Stimulated activated CD4-positive, alpha-beta T cell treated with anti-CD3 and anti-CD28 coated beads, Interleukin-2, amount 100 ng/mL, for 48 hours (primary cell): ENCODE measurements at regions not wholly inside any gene's neighbourhood (a gene's known extent, or its start where the extent isn't known, plus 50 kb on each side); places are given as distances from the start of the nearest gene placed in this dataset.

Experiments
- DNase-seq, 2 donors: peaks; one replicate each; pipeline ENCODE4 v3.0.0-alpha.2; 2020

GRCh38 chr9:14031810-14032209 is 282.1 kb downstream of the NFIB start:
- DNase-seq, result no peak

DNA sequence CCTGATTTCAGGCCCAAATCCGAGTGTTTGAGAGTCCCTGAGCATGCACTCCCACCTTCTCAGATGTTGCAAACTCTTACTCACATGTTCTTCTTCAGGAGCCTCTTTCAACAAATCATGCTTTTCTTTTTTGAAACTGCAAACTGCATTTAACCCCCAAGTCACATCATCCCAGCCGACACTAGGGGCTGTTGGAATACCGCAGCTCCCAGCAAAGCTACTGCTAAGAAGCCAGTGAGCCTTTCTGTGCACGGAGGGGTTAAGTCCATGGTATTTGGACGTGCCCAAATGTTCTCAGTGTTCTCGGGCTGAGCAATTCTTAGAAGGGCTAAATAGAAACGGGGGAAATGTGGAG is 282.9 kb downstream of the NFIB start:
- no peak for DNase-seq

- no peak for DNase-seq
These were observed 283.4 kb downstream of the NFIB start for GRCh38 chr9:14030375-14031059.

DNA sequence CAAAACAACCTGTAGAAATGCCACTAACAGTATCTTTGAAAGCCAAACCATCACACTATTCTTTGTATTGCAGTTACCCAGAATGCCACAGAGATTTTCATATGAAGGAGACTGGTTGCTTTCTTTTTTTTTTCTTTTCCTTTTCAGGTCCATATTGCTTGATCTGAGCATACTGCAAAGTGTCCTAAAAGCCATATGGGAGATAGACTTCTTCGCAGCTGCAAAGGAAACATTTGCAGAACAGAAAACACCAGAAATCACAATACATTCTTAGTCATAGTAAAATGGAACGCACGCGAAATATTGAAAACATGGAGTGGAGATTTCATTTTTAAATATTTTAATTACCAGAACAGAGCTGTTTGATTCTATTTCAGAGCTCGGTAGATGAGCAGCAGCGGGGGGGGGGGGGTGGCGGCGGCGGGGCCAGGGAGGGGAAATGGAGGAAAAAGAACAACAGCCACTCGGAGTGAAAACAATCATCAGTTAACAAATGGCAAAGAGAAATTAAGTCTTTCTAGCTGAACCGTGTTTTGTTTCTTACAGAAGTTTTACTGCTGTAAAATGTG is 284.1 kb downstream of the NFIB start:
- no peak for DNase-seq

- no peak for DNase-seq
These were observed 286.7 kb downstream of the NFIB start for GRCh38 chr9:14027116-14027800.

- DNase-seq, result no peak
These were observed 288.2 kb downstream of the NFIB start for GRCh38 chr9:14025741-14026140.

DNA sequence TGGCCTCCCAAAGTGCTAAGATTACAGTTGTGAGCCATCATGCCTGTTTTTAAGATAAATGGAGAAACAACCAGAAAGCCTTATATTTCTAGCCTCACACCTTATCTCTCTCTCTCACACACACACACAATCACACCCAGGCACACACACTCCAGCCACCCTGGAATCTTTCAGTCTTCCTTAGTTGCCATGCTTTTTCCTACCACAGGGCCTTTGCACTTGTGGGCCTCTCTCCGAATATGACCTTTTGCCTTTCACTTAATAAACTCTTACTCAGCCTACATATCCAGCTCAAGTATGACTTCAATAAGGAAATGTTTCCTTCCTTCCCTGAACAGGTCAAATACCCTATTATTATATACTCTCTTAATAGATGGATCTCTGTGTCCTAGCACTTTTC is 290.7 kb downstream of the NFIB start:
- DNase-seq, result no peak

DNA sequence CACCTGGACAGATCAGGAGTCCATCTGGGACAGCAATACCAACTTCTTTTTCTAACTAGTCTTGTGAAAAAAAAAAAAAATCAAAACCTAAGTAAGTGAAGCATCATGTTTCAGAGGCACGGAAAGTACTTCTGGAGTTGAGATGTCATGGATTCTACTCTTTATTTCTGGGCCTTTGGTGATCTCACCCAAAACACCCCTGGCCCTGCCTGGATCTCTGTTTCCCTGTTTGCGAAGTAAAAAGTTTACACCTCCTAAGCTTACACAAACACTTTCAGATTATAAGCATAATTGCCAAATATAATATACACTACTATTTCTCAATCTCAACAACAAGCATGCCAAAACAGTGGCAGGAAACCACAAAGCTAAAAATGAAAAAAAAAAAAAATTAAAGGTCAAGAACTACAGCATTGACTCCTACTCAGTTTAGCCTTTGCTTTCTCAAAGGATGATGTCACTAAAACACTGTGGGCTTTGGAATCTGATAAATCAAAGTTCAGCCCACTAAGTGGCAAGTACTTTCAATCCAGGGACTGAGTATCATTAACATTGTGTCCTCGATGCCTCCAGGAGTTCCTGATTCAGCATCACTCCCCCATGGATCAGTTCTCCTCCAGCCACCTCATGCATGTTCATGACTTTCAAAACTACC is 291.9 kb downstream of the NFIB start:
- DNase-seq, result no peak

DNA sequence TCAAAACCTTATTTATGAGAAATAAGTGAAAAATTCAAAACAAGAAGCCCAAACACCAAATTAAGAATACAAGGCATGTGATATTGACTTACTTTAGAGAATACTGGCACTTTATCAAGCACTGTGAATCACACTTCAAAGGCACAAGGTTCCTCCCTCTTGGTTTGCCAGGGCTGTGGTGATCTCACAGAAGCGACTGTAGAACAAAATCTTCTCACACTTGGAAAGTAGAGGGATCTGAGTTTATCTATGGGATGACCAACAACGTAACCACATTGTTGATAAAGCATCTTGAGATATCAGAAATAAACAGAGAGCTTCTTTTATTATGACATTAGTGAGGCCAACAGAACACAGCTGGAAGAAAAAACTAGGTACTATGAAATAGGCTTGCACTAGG is 295.9 kb downstream of the NFIB start:
- DNase-seq, result no peak

GRCh38 chr9:14014744-14015143 is 299.2 kb downstream of the NFIB start:
- no peak for DNase-seq

- DNase-seq, result no peak
These were observed 299.7 kb downstream of the NFIB start for GRCh38 chr9:14014218-14014617.

DNA sequence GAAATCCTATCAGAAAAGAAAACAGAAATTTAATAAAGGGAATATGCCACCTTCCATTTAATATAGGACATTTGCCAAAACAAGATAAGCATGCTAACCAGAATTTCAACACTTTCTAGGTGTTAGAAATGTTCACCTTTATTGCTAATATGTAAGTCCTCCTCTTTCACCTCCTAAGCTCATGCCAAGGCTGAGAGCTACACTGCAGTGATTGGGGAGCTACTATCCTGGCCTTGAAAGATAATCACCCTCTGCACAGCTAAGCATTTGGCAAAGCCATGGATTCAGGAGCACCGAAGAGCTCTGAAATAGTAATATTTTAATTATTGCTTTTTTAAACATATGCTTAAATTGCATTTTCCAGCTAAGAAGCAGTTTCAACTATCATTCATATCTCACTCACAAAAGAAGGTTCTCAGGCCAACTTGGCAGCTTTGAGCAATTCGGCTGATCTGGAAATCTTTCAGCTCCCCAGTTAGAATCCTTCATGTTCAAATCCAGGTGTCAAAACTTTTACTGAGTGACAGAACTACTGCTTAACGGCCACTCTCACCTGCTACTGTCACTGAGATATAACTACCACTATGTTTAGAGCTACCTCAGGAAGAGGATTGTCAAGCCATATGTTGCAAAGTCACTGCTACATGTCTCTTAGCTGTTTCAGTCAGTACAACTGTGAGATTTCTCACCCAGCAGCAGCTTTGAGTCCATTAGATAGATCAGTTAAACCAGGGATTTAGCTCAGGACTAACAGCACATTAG is 302.0 kb downstream of the NFIB start:
- DNase-seq, result no peak

GRCh38 chr9:14007190-14007769 is 306.7 kb downstream of the NFIB start:
- DNase-seq, result no peak

- DNase-seq, result no peak
These were observed 307.4 kb downstream of the NFIB start for GRCh38 chr9:14006386-14007187.

DNA sequence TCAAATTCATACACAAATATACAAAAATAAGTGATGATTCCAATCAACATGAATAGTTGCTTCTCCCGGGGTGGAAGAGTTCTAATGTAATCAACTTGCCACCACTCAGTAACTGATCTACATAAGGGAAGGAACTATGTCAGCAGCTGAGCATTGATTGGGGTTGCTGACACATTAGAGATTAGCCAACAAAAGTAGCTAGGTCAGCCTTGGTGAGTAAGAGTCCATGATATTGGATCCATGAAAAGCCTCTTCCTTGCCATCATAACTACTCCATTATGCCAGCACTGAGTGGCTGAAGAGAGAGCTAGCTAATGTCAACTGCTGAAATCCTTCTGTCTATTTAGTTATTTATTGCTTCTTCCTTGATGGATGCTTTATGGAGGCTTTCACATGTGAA is 309.8 kb downstream of the NFIB start:
- no peak for DNase-seq

GRCh38 chr9:13994240-13994639 is 319.7 kb downstream of the NFIB start:
- no peak for DNase-seq

DNA sequence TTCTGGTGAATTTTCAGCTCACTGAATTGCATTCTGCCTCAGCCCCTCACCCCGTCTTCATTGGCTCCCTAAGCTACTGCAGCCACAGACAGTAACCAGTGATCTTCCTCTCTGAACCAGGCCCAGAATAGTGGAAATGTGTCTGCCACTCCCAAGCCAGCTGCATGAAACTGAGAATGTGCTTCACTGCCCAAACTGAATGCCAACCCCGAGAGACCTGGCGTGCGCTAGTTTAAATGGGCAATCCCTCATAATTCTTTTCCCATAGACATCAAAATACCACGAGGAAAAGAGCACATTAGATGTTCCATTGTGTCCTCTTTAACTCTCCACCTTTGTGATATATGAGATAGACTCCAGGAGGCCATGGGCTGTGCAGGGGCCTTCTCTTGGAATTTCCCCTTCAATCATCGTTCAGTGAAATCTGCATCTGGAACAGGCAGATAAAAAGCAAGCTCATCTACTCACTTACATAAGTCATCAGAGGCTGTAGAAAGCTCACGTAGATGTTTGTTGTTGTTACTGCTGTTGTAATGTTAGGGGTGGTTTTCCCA is 320.2 kb downstream of the NFIB start:
- no peak for DNase-seq

DNA sequence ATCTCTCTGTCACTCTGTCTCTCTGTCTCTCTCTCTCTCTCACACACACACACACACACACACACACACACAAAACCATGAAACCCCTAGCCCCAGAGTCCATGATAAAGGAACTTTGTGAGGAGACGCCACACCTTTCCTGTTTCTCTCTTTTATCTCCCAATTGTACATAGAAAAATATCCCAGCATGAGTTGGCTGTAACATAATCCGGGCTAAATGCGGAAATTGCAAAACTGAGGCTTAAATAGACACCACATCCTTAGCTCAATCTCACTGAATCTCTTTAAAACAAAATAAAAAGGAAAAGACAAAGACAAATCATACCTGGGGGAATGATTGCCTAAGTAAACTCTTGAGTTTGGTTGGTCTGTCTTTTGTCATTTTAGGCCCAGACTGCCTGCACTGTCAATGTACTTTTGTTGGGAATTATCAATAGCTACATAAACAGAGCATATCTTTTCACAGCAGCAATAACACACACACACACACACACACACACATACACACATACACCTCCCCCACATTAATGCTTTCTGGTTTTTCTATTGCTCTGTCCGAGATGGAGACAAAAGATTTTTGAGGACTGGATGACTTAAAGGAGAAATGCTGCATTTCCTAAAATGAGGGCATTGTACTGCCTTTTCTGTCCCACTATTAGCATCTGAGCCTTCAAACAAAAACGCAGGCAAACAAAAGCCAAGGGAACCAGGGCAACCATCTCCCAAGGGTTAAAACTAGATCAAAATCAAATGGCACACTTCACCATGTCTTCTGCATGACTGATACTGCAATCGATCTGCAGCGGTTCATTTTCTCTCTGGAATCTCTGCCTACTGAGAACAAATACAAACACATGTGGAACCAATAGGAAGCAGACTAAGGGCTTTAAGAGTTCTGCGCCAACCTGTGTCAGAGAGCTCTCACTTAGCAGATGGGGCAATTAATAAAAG is 321.5 kb downstream of the NFIB start:
- no peak for DNase-seq

GRCh38 chr9:13991395-13991794 is 322.5 kb downstream of the NFIB start:
- no peak for DNase-seq

- no peak for DNase-seq
These were observed 322.9 kb downstream of the NFIB start for GRCh38 chr9:13990994-13991393.

- no peak for DNase-seq
These were observed 323.6 kb downstream of the NFIB start for GRCh38 chr9:13990331-13990730.
